Left colon (tissue), 2 donors: ENCODE measurements at regions not wholly inside any gene's neighbourhood (a gene's known extent, or its start where the extent isn't known, plus 50 kb on each side); places are given as distances from the start of the nearest gene placed in this dataset.
"Not testable (repeated sequence)": the region's sequence is repeated elsewhere in the genome, so short reads cannot be mapped to it uniquely, and the experiment has no call there.

Source experiments
- ATAC-seq: fragments of 200-7000 bp; cut with Tn5 transposase; one replicate; pipeline ENCODE4 v1.9.1; 2020; ENCODE audit warnings: mild to moderate bottlenecking, moderate library complexity
- DNase-seq, 2 donors: peaks; one replicate each; pipeline ENCODE4 v3.0.0-alpha.2; 2020
- intact Hi-C, 2 donors: fragments of 100-400 bp; cut with DNase I in 1 of 2; cut with micrococcal nuclease in 1 of 2; formaldehyde crosslinking; loops; one replicate each; pipeline versions ENCODE4 v1.11.2 to v1.14.0; 2022; cut with DNase I, micrococcal nuclease
- donor health status: DM: no; HTN: no; CAD: no.
- donor health status: DM: yes; HTN: yes; CAD: no.

DNA sequence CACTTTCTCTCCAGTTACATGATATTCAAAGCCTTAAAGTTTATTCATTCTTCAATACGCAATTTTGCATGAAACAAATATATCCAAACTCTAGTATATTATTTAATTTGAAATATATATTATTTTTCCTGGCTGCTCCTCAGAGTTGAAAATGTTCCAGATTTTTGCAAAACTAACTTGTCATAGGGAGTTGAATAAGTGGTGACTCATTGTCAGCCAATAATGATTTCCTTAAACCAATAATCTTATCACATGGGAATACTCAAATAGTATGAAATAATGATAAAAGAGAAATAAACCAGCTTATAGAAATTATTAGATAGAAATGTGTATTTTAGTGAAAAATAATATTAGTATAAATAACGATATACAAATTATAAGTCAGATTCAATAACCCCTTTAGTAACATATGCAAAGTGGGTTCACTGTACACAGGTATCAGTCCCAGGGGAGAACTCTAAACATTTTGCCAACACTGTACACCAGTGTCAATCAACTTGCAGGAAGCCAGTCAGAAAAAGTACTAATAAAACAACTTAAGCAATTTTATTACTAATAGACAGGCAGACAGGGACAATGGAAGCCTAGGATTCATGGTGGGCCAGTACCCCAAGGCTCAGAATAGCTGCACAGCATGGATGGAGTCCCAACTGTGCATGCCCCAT, 222.6 kb upstream of the KLHL1 start:
- no peak for ATAC-seq
- intact Hi-C loops = no loop called here
- no peak for DNase-seq

GRCh38 chr13:70324519-70324918, 216.3 kb upstream of the KLHL1 start:
- intact Hi-C loops = no loop called here
- no peak for DNase-seq
- peak; percentile 52 for ATAC-seq

DNA sequence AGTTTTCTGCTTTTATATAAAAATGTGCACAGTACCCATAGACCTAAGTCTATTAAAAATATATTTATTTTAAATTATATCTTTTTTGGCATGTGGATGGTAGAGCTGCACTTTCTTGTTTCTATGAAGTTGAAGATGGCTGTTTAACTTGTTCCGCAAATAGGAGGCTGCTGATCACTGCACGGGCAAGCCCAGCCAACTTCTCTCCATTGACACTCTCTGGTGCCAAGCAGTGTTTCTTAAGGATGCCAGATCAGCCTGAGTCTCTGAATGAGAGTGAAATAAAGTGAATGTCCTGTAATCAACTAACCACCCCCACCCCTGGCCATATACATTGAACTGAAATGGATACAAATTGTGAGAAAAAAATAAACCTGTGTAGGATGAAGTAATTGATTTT, 202.9 kb upstream of the KLHL1 start:
- intact Hi-C loops = no loop called here
- no peak for DNase-seq
- no peak for ATAC-seq

GRCh38 chr13:70310396-70311119, 202.3 kb upstream of the KLHL1 start:
- DNase-seq (peak in 1 of 2 donors; percentile 31), ATAC-seq (peak; percentile 74)
- intact Hi-C loops = no loop called here

DNA sequence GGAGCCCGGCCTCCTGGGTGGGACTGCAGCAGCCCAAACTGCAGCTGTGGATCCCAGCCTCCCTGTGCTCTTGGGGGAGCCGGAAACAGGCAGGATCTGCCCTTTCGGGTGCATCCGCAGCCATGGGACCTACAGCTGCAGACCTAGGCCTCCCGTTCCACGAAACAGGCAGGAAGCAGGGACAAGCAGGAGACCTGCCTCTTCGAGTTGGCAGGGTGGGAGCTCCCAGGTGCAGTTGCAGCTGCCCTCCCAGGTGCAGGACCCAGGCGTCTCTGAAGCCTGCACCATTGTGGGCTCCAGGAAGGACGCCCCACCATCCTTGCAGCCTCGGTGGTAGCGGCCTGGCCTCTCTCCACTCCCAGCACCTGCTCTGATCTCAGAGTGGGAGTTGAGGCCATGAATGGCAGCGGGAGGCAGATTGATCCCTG, 189.0 kb upstream of the KLHL1 start:
- intact Hi-C loops = no loop called here
- ATAC-seq (no peak), DNase-seq (no peak)

DNA sequence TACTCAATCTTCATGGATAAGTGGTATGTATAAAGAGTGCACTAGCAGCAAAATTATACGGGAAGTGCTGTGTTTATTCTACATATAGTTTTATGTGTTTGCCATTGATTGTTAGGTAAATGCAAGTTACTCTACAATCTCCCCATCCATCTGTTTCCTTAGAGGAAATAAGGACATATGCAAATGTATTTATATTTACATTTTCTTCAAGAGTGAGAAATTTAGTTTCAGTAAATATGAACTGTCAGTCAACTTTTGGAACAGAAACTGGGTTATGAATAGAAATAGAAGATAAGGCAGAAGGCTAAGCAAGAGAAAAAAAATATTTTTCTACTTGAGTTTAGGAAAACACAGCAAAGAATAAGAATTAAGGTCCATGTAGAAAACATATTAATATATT, 176.1 kb upstream of the KLHL1 start:
- DNase-seq (no peak), ATAC-seq (no peak)
- intact Hi-C loops = no loop called here

DNA sequence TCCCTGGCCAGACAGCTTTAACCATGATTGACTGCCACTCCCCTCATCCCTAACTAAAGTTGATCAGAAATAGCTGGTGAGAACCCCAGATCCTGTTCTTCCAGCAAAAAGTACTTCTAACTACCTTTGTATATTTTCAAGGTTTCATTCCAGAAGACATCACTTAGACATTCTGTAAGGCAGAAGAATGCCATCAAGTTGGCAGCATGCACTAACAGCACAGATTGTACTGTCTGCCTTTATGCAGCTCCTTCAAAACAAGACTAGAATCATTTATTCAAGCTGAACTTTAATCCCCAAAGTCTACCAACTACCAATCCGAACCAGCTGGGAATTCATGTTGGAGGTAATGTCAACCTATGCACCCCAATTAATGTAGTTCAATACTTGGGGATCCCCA, 167.6 kb upstream of the KLHL1 start:
- no peak for ATAC-seq
- DNase-seq = no peak
- intact Hi-C loops = no loop called here

- no peak for DNase-seq
Observed at GRCh38 chr13:70255406-70255991, 147.2 kb upstream of the KLHL1 start.

DNA sequence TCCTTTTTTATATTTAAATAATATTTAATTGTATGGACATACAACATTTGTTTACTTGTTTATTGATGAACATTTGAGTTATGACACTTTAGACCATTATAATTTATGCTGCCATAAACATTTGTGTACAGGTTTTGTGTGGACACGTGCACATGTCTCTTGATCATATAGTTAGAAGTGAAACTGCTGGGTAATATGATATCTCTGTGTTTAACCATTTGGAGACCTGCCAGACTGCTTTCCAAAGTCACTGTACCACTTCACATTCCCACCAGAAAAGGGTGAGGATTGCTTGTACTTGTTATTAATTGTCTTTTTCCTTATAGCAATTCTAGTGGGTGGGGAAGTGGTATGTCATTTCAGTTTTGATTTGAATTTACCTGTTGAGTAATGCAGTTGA, 145.6 kb upstream of the KLHL1 start:
- no peak for ATAC-seq
- no peak for DNase-seq
- intact Hi-C loops = no loop called here

More at GRCh38 chr13:70255406-70255991, 147.2 kb upstream of the KLHL1 start:
- intact Hi-C loops = no loop called here
- no peak for ATAC-seq

DNA sequence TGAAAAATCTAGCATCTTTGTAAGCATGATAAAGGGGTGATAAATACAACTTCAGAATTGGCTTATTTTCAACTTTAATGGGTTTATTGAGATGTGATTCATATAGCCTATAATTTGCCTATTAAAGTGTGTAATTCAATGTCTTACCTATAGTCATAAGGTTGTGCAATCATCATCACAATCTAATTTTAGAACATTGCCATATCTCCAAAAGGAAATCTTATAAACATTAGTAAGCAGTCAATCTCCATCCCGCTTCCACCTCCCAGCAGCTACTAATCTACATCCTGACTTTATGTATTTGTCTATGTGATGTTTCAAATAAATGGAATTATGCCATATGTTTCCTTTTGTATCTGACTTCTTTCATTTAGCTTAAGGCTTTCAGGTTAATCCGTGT, 145.2 kb upstream of the KLHL1 start:
- no peak for ATAC-seq
- DNase-seq = no peak
- intact Hi-C loops = no loop called here

- intact Hi-C loops = no loop called here
- ATAC-seq (peak; percentile 82), DNase-seq (no peak)
Observed at GRCh38 chr13:70249332-70250064, 141.2 kb upstream of the KLHL1 start.

DNA sequence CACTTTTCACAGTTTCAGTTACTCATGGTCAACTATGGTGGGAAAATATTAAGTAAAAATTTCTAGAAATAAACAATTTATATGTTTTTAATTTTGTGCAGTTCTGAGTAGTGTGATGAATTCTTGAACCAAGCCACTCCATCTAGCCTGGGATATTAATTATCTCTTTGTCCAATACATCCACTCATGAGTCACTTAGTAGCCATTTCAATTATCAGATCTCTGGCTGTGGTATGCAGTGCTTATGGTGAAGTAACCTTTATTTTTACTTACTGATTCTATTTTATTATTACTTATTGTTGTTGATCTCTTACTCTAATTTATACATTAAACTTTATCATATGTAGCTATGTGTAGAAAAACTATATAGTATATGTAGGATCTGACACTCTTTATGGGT, 128.9 kb upstream of the KLHL1 start:
- no peak for ATAC-seq
- no peak for DNase-seq
- intact Hi-C loops = no loop called here

DNA sequence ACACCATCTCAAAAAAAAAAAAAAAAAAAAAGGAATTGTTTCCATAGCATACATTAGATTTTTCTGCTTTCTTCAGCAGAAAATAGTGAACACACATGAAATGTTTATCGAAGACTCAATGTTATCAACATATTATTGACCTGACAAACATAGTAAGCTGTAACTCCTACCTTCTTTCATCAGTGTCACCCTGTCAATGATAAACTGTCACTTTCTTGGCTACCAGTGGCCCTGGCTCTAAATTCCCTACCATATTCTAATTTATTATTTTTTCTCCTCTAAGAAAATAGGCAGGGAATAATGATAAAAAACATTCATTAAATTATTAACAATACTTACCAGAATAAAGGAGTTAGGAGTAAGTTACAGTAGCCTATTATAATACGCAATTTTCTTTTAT, 127.3 kb upstream of the KLHL1 start:
- ATAC-seq (no peak), DNase-seq (no peak)
- intact Hi-C loops = no loop called here

DNA sequence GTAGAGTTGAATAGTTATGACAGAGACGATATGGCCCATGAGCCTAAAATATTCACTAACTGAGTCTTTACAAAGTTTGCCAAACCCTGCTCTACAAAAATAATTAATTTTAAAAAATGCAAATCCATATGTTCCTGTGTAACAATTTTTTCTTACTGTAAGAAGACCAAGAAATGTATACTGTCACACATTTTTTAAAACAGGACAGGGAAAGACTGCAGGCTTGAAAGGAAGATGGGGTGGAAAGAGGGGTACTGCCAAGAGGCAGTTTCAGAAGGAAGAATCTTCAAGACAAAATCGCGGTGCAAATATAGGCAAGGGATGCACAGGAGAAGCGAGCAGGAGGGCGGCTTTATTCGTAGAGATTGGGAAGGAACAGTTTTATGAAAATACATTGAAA, 115.7 kb upstream of the KLHL1 start:
- intact Hi-C loops = no loop called here
- ATAC-seq = no peak
- no peak for DNase-seq

DNA sequence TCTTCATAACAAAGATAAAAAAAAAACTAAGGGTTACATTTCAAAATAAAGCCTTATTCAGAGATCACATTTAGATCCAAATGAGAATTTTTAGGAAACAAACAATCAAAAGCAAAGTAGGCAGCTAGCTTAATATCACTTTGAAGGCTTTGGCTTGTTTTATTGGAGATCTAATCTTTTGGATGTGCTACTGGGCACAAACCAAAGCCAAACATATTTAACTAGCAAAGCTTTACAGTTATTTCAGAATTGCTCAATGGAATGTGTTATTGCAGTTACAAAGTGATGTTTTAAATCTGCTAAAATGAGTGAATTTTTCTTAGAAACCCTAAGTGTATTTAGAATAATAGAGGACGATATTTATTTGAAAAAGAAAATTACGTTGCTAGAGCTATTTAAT, 114.7 kb upstream of the KLHL1 start:
- intact Hi-C loops = no loop called here
- no peak for ATAC-seq

GRCh38 chr13:70218618-70219017, 110.4 kb upstream of the KLHL1 start:
- intact Hi-C loops = no loop called here
- ATAC-seq (no peak), DNase-seq (no peak)

More for the DNA sequence above, 114.7 kb upstream of the KLHL1 start:
- no peak for DNase-seq

DNA sequence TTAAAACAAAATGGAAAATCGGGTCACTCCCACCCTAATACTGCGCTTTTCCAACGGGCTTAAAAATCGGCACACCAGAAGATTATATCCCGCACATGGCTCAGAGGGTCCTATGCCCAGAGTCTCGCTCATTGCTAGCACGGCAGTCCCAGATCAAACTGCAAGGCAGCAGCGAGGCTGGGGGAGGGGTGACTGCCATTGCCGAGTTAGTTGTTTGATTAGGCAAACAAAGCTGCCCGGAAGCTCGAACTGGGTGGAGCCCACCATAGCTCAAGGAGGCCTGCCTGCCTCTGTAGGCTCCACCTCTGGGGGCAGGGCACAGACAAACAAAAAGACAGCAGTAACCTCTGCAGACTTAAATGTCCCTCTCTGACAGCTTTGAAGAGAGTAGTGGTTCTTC, 100.7 kb upstream of the KLHL1 start:
- intact Hi-C loops, ATAC-seq: not testable (repeated sequence)

DNA sequence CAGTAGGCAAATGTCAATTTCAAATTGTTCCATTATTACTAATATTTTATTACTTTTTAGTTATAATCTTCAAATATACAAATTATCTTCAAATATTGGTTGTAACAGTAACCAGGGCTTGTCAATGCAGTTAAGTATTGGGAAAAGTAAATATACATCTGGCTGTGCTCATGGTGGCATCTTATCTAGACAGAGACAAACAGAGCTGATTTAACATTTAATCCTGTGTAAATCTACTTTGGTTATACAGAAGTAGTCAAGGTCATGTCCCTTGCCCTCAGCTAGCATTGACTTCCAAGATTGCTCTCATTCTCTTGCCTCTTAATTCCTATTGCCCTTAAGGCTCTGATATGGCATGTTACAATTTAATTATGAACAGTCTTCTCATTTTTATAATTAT, 98.4 kb upstream of the KLHL1 start:
- ATAC-seq (no peak), DNase-seq (no peak)
- intact Hi-C loops = no loop called here

More for the DNA sequence above, 100.7 kb upstream of the KLHL1 start:
- not testable (repeated sequence) for DNase-seq

GRCh38 chr13:70203661-70204229, 95.5 kb upstream of the KLHL1 start:
- no peak for ATAC-seq
- DNase-seq = no peak
- intact Hi-C loops = no loop called here
